ENCODE measurements at regions not wholly inside any gene's neighbourhood (a gene's known extent, or its start where the extent isn't known, plus 50 kb on each side); places are given as distances from the start of the nearest gene placed in this dataset.

GRCh38 chr12:73623421-73623820 lies 914.2 kb upstream of the ATXN7L3B start:
- Histone ChIP-seq H3K27me3 (ENCODE audit: insufficient read depth in 3 of 3, low read length in 2 of 3) (no peaks in the 10 kb centered on the region), H3K27ac (no peak overlapping the region), H3K9me3 (no peaks in the 10 kb centered on the region), H3K4me1 (no peaks in the 10 kb centered on the region), H3K36me3 (ENCODE audit: insufficient read depth in 1 of 2, low read depth in 1 of 2) (no peaks in the 10 kb centered on the region), H3K4me3 (no peak overlapping the region)
- intact Hi-C loops (cut with DNase I): no loop called here
- TF ChIP-seq, protein P1, sequence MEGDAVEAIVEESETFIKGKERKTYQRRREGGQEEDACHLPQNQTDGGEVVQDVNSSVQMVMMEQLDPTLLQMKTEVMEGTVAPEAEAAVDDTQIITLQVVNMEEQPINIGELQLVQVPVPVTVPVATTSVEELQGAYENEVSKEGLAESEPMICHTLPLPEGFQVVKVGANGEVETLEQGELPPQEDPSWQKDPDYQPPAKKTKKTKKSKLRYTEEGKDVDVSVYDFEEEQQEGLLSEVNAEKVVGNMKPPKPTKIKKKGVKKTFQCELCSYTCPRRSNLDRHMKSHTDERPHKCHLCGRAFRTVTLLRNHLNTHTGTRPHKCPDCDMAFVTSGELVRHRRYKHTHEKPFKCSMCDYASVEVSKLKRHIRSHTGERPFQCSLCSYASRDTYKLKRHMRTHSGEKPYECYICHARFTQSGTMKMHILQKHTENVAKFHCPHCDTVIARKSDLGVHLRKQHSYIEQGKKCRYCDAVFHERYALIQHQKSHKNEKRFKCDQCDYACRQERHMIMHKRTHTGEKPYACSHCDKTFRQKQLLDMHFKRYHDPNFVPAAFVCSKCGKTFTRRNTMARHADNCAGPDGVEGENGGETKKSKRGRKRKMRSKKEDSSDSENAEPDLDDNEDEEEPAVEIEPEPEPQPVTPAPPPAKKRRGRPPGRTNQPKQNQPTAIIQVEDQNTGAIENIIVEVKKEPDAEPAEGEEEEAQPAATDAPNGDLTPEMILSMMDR (IDR thresholded peaks at IDR 0.05): no peak
- DNase-seq (no peak), ATAC-seq (no peak)
- 83 to 91% (median 88%) methylated on average over 2 of the region's 2 CpGs for WGBS, 3 donors

DNA sequence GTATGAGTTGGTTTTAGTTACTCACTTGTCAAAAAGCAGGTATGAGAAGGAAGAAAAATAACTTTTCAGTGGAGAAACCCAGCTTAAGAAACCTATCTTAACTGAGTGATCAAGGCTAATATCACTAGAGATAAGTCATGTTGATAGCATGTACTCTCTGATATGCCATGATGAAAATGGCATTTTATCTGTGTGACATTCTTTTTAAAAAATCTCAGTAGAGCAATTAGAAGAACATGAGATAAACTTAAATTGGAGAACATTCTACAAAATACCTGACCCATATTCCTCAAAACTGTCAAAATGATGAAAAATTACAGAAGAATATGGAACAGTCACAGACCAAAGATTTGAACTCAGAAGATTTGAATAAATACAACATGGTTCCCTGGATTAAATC lies 912.4 kb upstream of the ATXN7L3B start:
- ATAC-seq (no peak), DNase-seq (no peak)
- H3K27ac ChIP-seq: no peak overlapping the region
- intact Hi-C loops (cut with DNase I): no loop called here
- TF ChIP-seq, protein P1 (IDR thresholded peaks at IDR 0.05): no peak
- H3K4me1 ChIP-seq: no peaks in the 10 kb centered on the region
- no peaks in the 10 kb centered on the region for H3K27me3 ChIP-seq (ENCODE audit: insufficient read depth in 3 of 3, low read length in 2 of 3)
- H3K4me3 ChIP-seq: no peak overlapping the region
- H3K9me3 ChIP-seq: no peaks in the 10 kb centered on the region
- H3K36me3 ChIP-seq (ENCODE audit: insufficient read depth in 1 of 2, low read depth in 1 of 2): no peaks in the 10 kb centered on the region

- no peak overlapping the region for H3K27ac ChIP-seq
- DNase-seq: no peak
- no peaks in the 10 kb centered on the region for H3K9me3 ChIP-seq
- TF ChIP-seq, protein P1 (IDR thresholded peaks at IDR 0.05): no peak
- no peak overlapping the region for H3K4me3 ChIP-seq
- H3K27me3 ChIP-seq (ENCODE audit: insufficient read depth in 3 of 3, low read length in 2 of 3): no peaks in the 10 kb centered on the region
- no peaks in the 10 kb centered on the region for H3K36me3 ChIP-seq (ENCODE audit: insufficient read depth in 1 of 2, low read depth in 1 of 2)
- intact Hi-C loops (cut with DNase I): no loop called here
- ATAC-seq: no peak
- 74 to 82% (median 79%) methylated on average over 5 of the region's 5 CpGs for WGBS, 3 donors
- H3K4me1 ChIP-seq: no peaks in the 10 kb centered on the region
Measured at GRCh38 chr12:73629171-73629570, 908.5 kb upstream of the ATXN7L3B start.

- DNase-seq (no peak), ATAC-seq (no peak)
- Histone ChIP-seq H3K4me1 (no peaks in the 10 kb centered on the region), H3K27me3 (ENCODE audit: insufficient read depth in 3 of 3, low read length in 2 of 3) (no peaks in the 10 kb centered on the region), H3K27ac (no peak overlapping the region), H3K4me3 (no peak overlapping the region), H3K36me3 (ENCODE audit: insufficient read depth in 1 of 2, low read depth in 1 of 2) (no peaks in the 10 kb centered on the region), H3K9me3 (no peaks in the 10 kb centered on the region)
- intact Hi-C loops (cut with DNase I): no loop called here
- WGBS, 3 donors: 18 to 19% (median 19%) methylated on average over 4 of the region's 4 CpGs
- TF ChIP-seq, protein P1 (IDR thresholded peaks at IDR 0.05): no peak
Measured at GRCh38 chr12:73629893-73630831, 907.5 kb upstream of the ATXN7L3B start.

GRCh38 chr12:73632191-73632590 lies 905.4 kb upstream of the ATXN7L3B start:
- Histone ChIP-seq H3K4me3 (no peak overlapping the region), H3K9me3 (no peaks in the 10 kb centered on the region), H3K27ac (no peak overlapping the region), H3K36me3 (ENCODE audit: insufficient read depth in 1 of 2, low read depth in 1 of 2) (no peaks in the 10 kb centered on the region), H3K27me3 (ENCODE audit: insufficient read depth in 3 of 3, low read length in 2 of 3) (no peaks in the 10 kb centered on the region), H3K4me1 (no peaks in the 10 kb centered on the region)
- no peak for DNase-seq
- TF ChIP-seq, protein P1 (IDR thresholded peaks at IDR 0.05): no peak
- ATAC-seq: no peak
- intact Hi-C loops (cut with DNase I): no loop called here

All from psoas muscle (tissue), 7 donors.